ENCODE measurements at regions not wholly inside any gene's neighbourhood (a gene's known extent, or its start where the extent isn't known, plus 50 kb on each side); places are given as distances from the start of the nearest gene placed in this dataset.
A peak's percentile ranks its signal among the peaks of the same experiment; 100 is the strongest.

GRCh38 chr21:34262469-34262845, 101.3 kb upstream of the KCNE2 start:
- H3K4me3 ChIP-seq = no peak overlapping the region
- H3K36me3 ChIP-seq (ENCODE audit: control insufficient read depth in 4 of 4, insufficient read depth in 4 of 4, low read length in 4 of 4) = no peaks in the 10 kb centered on the region
- no peak overlapping the region for H3K9ac ChIP-seq (ENCODE audit: insufficient read depth in 1 of 2, low read length in 2 of 2)
- ATAC-seq (ENCODE audit: insufficient read depth, low FRiP score) (no peak), DNase-seq (peak in 2 of 3 donors; percentile 88 to 92)
- no peaks in the 10 kb centered on the region for H3K27me3 ChIP-seq (ENCODE audit: control insufficient read depth in 3 of 3, insufficient read depth in 3 of 3, low read length in 2 of 3)
- no peak for TF ChIP-seq CTCF (IDR thresholded peaks at IDR 0.05; ENCODE audit: control extremely low read depth, extremely low read depth)
- H3K4me1 ChIP-seq (ENCODE audit: control insufficient read depth in 5 of 5, insufficient read depth in 5 of 5, low read length in 5 of 5) = peaks cover 0 to 33% (median 8%) of the 10 kb centered on the region in 5 donors
- no peak overlapping the region for H3K27ac ChIP-seq (ENCODE audit: low read depth in 1 of 2, low read length in 1 of 2)
- peaks cover 0 to 5% (median 3%) of the 10 kb centered on the region in 4 donors for H3K9me3 ChIP-seq (ENCODE audit: control insufficient read depth in 4 of 4, insufficient read depth in 3 of 4, low read length in 3 of 4)
- 65 to 78% methylated on average over 1 of the region's 1 CpG for WGBS, 2 donors

GRCh38 chr21:34263629-34264028, 100.2 kb upstream of the KCNE2 start:
- no peak for TF ChIP-seq CTCF (IDR thresholded peaks at IDR 0.05; ENCODE audit: control extremely low read depth, extremely low read depth)
- H3K4me3 ChIP-seq = no peak overlapping the region
- ATAC-seq (ENCODE audit: insufficient read depth, low FRiP score) (no peak), DNase-seq (no peak)
- no peaks in the 10 kb centered on the region for H3K36me3 ChIP-seq (ENCODE audit: control insufficient read depth in 4 of 4, insufficient read depth in 4 of 4, low read length in 4 of 4)
- H3K27me3 ChIP-seq (ENCODE audit: control insufficient read depth in 3 of 3, insufficient read depth in 3 of 3, low read length in 2 of 3) = no peaks in the 10 kb centered on the region
- no peak overlapping the region for H3K9ac ChIP-seq (ENCODE audit: insufficient read depth in 1 of 2, low read length in 2 of 2)
- H3K4me1 ChIP-seq (ENCODE audit: control insufficient read depth in 5 of 5, insufficient read depth in 5 of 5, low read length in 5 of 5) = peaks cover 0 to 33% (median 8%) of the 10 kb centered on the region in 5 donors
- H3K9me3 ChIP-seq (ENCODE audit: control insufficient read depth in 4 of 4, insufficient read depth in 3 of 4, low read length in 3 of 4) = peaks cover 0 to 5% (median 3%) of the 10 kb centered on the region in 4 donors
- 91 to 95% methylated on average over 2 of the region's 2 CpGs for WGBS, 2 donors
- H3K27ac ChIP-seq (ENCODE audit: low read depth in 1 of 2, low read length in 1 of 2) = no peak overlapping the region

GRCh38 chr21:34266351-34266750, 97.5 kb upstream of the KCNE2 start:
- no peak for TF ChIP-seq CTCF (IDR thresholded peaks at IDR 0.05; ENCODE audit: control extremely low read depth, extremely low read depth)
- Histone ChIP-seq H3K9ac (ENCODE audit: insufficient read depth in 1 of 2, low read length in 2 of 2) (no peak overlapping the region), H3K4me3 (no peak overlapping the region), H3K4me1 (ENCODE audit: control insufficient read depth in 5 of 5, insufficient read depth in 5 of 5, low read length in 5 of 5) (peaks cover 0 to 24% (median 8%) of the 10 kb centered on the region in 5 donors), H3K27me3 (ENCODE audit: control insufficient read depth in 3 of 3, insufficient read depth in 3 of 3, low read length in 2 of 3) (no peaks in the 10 kb centered on the region), H3K9me3 (ENCODE audit: control insufficient read depth in 4 of 4, insufficient read depth in 3 of 4, low read length in 3 of 4) (peaks cover 0 to 5% (median 3%) of the 10 kb centered on the region in 4 donors), H3K36me3 (ENCODE audit: control insufficient read depth in 4 of 4, insufficient read depth in 4 of 4, low read length in 4 of 4) (no peaks in the 10 kb centered on the region), H3K27ac (ENCODE audit: low read depth in 1 of 2, low read length in 1 of 2) (no peak overlapping the region)
- WGBS, 2 donors = 92 to 94% methylated on average over 1 of the region's 1 CpG
- no peak for DNase-seq
- ATAC-seq (ENCODE audit: insufficient read depth, low FRiP score) = no peak

- 87 to 92% methylated on average over 8 of the region's 8 CpGs for WGBS, 2 donors
- peaks cover 0 to 4% (median under 1%) of the 10 kb centered on the region in 4 donors for H3K9me3 ChIP-seq (ENCODE audit: control insufficient read depth in 4 of 4, insufficient read depth in 3 of 4, low read length in 3 of 4)
- H3K4me1 ChIP-seq (ENCODE audit: control insufficient read depth in 5 of 5, insufficient read depth in 5 of 5, low read length in 5 of 5) = peaks cover 0 to 9% (median 0%) of the 10 kb centered on the region in 5 donors
- H3K27ac ChIP-seq (ENCODE audit: low read depth in 1 of 2, low read length in 1 of 2) = no peak overlapping the region
- H3K4me3 ChIP-seq = no peak overlapping the region
- H3K9ac ChIP-seq (ENCODE audit: insufficient read depth in 1 of 2, low read length in 2 of 2) = no peak overlapping the region
- no peaks in the 10 kb centered on the region for H3K27me3 ChIP-seq (ENCODE audit: control insufficient read depth in 3 of 3, insufficient read depth in 3 of 3, low read length in 2 of 3)
- no peak for ATAC-seq (ENCODE audit: insufficient read depth, low FRiP score)
- no peaks in the 10 kb centered on the region for H3K36me3 ChIP-seq (ENCODE audit: control insufficient read depth in 4 of 4, insufficient read depth in 4 of 4, low read length in 4 of 4)
- no peak for DNase-seq
- TF ChIP-seq CTCF (IDR thresholded peaks at IDR 0.05; ENCODE audit: control extremely low read depth, extremely low read depth) = no peak
Observed at GRCh38 chr21:34268493-34268892, 95.3 kb upstream of the KCNE2 start.
